Progenitor cell of endocrine pancreas (in vitro differentiated cells): ENCODE measurements at regions not wholly inside any gene's neighbourhood (a gene's known extent, or its start where the extent isn't known, plus 50 kb on each side); places are given as distances from the start of the nearest gene placed in this dataset.

Experiments
- DNase-seq: peaks from one replicate; pipeline ENCODE4 v3.0.0; 2021; ENCODE audit warnings: low spot score; ENCODE audit not compliant: unreplicated experiment
- H3K27ac Mint-ChIP-seq: 2 replicates; pipeline ENCODE4 v1.8.0; 2021; ENCODE audit warnings: mild to moderate bottlenecking, moderate library complexity, mixed read lengths
- H3K27me3 Mint-ChIP-seq: 2 replicates; pipeline ENCODE4 v1.8.0; 2021; ENCODE audit warnings: mixed read lengths
- H3K36me3 Mint-ChIP-seq: 2 replicates; pipeline ENCODE4 v1.8.0; 2022; ENCODE audit warnings: mixed read lengths; ENCODE audit not compliant: insufficient read depth
- H3K4me1 Mint-ChIP-seq: 2 replicates; pipeline ENCODE4 v1.8.0; 2021; ENCODE audit warnings: low read depth, mixed read lengths
- H3K4me3 Mint-ChIP-seq: 2 replicates; pipeline ENCODE4 v1.8.0; 2021; ENCODE audit warnings: low read depth, mild to moderate bottlenecking, moderate library complexity, mixed read lengths
- H3K9me3 Mint-ChIP-seq: 2 replicates; pipeline ENCODE4 v1.8.0; 2021; ENCODE audit warnings: low read depth, mixed read lengths
- TF ChIP-seq, protein P1 (sequence below): fragments of 200-600 bp; sonication (generic); IDR thresholded peaks from one replicate; pipeline ENCODE4 v1.5.0; 2021; ENCODE audit warnings: antibody characterized with exemption, mild to moderate bottlenecking; ENCODE audit not compliant: unreplicated experiment

DNA sequence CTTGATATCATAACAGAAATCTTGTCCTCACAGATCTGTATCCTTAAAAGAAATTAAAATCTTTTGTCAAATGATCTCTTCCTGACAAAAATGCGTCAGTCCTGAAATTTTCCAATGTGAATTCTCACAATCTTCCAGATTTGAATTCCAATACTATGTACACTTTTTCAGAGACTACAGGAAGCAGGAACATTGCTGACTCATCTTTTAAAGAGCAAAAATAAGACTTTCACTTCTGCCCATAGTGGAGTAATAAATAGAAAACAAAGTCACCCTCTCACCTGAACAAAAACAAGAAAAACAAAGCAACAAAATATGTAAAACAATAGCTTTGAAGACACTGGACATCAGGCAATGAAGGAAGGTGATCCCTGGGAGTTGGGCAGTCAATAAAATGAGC is 167.0 kb upstream of the IPO5 start:
- Mint-ChIP-seq H3K36me3 (peaks cover 2% of the 10 kb centered on the region), H3K9me3 (peaks cover 13% of the 10 kb centered on the region), H3K27ac (no peak overlapping the region), H3K4me3 (no peak overlapping the region), H3K4me1 (peaks cover under 1% of the 10 kb centered on the region), H3K27me3 (no peaks in the 10 kb centered on the region)
- DNase-seq: no peak
- TF ChIP-seq, protein P1, sequence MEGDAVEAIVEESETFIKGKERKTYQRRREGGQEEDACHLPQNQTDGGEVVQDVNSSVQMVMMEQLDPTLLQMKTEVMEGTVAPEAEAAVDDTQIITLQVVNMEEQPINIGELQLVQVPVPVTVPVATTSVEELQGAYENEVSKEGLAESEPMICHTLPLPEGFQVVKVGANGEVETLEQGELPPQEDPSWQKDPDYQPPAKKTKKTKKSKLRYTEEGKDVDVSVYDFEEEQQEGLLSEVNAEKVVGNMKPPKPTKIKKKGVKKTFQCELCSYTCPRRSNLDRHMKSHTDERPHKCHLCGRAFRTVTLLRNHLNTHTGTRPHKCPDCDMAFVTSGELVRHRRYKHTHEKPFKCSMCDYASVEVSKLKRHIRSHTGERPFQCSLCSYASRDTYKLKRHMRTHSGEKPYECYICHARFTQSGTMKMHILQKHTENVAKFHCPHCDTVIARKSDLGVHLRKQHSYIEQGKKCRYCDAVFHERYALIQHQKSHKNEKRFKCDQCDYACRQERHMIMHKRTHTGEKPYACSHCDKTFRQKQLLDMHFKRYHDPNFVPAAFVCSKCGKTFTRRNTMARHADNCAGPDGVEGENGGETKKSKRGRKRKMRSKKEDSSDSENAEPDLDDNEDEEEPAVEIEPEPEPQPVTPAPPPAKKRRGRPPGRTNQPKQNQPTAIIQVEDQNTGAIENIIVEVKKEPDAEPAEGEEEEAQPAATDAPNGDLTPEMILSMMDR: no peak

DNA sequence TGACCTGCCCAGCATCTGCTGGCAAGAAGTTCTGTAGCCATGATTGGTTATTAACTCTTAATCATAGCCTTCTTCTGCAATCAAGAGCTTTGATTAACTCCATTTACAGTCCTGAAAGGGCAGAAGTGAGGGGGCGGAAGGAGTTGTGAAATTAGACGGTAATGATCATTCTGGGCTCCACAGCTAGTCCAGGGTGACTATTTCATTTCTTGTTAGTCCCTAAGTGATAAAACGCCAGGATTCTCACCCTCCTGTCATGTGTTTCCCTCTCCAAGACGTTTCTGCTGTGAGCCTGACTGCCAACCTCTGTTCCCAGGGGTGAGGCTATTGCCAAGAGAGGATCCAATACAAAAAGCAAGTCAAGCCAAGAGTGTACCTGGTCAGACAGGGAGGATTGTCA is 155.9 kb upstream of the IPO5 start:
- no peak for DNase-seq
- Mint-ChIP-seq H3K36me3 (no peaks in the 10 kb centered on the region), H3K27ac (no peak overlapping the region), H3K9me3 (peaks cover 23% of the 10 kb centered on the region), H3K4me1 (no peaks in the 10 kb centered on the region), H3K4me3 (no peak overlapping the region), H3K27me3 (no peaks in the 10 kb centered on the region)
- TF ChIP-seq, protein P1: no peak

DNA sequence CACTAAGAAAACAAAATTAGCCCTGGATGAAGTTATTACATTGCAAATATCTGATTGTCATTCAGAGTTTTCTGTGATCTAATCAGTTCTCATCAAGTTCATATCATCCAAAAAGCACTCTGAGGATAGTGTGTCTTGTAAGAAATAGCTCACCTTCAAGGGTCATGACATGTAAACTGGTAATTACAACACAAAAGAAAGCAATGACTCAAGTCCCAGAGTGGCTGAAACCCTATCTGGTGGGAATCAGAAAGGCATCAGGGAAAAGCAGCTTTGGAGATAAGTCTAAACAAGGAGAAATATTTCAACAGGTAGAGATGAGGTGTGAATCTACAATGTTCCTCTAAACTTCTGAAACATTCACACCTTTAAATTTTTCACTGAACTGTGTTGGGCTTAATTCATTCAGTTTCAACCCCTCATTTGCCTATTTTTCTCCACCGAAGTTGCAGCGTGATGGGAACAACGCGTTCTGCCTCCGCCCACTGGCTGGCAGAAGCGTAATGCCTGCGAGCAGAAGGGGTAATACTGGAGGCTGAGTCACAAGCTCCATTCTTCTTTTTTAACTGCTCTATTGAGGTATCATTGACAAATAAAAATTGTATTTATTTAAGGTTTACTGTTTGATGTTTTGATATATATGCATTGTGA is 155.2 kb upstream of the IPO5 start:
- Mint-ChIP-seq H3K4me1 (no peaks in the 10 kb centered on the region), H3K27me3 (no peaks in the 10 kb centered on the region), H3K9me3 (peaks cover 20% of the 10 kb centered on the region), H3K36me3 (no peaks in the 10 kb centered on the region), H3K27ac (no peak overlapping the region), H3K4me3 (no peak overlapping the region)
- no peak for DNase-seq
- TF ChIP-seq, protein P1: no peak

DNA sequence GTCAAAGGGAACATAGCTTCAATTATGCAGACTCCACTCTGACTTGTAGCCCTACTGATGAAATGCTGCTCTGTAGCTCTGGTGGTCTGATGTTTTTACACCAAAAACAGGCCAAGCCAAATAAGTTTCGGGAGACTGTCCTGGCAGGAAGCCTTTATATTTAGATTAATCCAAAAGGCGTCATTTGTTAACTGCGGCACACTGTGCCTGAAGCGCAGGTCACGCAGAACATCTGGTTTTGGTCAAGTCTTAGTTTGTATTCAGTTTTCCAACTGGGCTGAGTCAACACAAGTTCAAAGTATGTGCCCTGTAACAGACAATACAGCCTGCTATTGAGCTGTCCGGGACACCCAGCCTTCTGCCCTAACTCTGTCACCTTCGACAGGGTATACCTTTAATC is 154.6 kb upstream of the IPO5 start:
- Mint-ChIP-seq H3K27ac (no peak overlapping the region), H3K9me3 (peaks cover 24% of the 10 kb centered on the region), H3K36me3 (no peaks in the 10 kb centered on the region), H3K4me3 (no peak overlapping the region), H3K27me3 (no peaks in the 10 kb centered on the region), H3K4me1 (no peaks in the 10 kb centered on the region)
- TF ChIP-seq, protein P1: no peak
- DNase-seq: no peak

DNA sequence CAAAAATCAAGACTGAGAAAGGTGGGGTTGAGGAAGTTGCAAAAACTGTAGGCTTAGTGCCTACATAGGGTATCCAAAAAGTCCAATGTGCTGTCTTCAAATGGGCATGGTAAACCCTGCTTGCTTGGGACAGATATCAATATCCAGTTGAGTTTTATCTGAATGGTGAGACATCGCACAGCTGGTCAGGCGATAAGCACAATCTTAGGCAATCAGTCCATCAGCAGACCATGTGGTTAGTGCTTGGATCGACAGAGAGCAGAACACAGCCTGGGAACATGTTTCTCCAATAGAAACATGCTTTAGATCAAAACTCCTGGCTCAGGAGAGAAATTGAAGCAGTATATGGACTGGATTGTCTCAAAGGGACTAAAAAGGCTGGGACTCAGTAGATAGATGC is 151.3 kb upstream of the IPO5 start:
- no peaks in the 10 kb centered on the region for H3K4me1 Mint-ChIP-seq

More for the DNA sequence above, 151.3 kb upstream of the IPO5 start:
- DNase-seq: no peak
- Mint-ChIP-seq H3K27ac (no peak overlapping the region), H3K9me3 (peaks cover 9% of the 10 kb centered on the region), H3K36me3 (no peaks in the 10 kb centered on the region), H3K4me3 (no peak overlapping the region), H3K27me3 (no peaks in the 10 kb centered on the region)
- TF ChIP-seq, protein P1: no peak
